ENCODE measurements at regions not wholly inside any gene's neighbourhood (a gene's known extent, or its start where the extent isn't known, plus 50 kb on each side); places are given as distances from the start of the nearest gene placed in this dataset.

DNA sequence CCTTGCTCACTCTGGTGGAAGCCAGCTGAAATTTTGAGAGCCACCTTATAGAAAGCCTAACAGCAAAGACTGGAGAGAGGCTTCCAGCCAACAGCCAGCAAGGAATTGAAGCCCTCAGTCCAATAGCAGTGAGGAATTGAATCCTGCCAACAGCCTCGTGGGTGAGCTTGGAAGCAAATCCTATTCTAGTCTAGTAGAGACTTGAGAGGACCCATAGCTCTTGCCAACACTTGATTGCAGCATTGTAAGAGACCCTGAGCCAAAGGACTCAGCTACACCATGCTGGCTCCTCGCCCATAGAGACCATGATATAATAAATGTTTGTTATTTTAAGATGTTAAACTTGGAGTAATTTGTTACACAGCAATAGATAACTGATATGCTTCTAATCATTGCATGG is 403.0 kb upstream of the TNP1 start:
- Mint-ChIP-seq H3K27ac (no peak overlapping the region), H3K4me3 (no peak overlapping the region), H3K36me3 (peaks cover 0 to 3% of the 10 kb centered on the region in 2 donors), H3K27me3 (ENCODE audit: low read depth in 3 of 3) (peaks cover 9 to 29% (median 23%) of the 10 kb centered on the region in 3 donors), H3K9me3 (peaks cover 8 to 17% (median 13%) of the 10 kb centered on the region in 7 donors), H3K4me1 (no peaks in the 10 kb centered on the region)
- Histone ChIP-seq H3K9me3 (replicated peaks in 1 of 2; ENCODE audit: control insufficient read depth in 1 of 2, insufficient read depth in 1 of 2, low read length in 2 of 2) (peaks cover 11 to 12% of the 10 kb centered on the region in 2 donors), H3K4me1 (ENCODE audit: control insufficient read depth in 1 of 2, insufficient read depth in 2 of 2, low read length in 2 of 2) (no peaks in the 10 kb centered on the region), H2AFZ (ENCODE audit: insufficient read depth, low read depth, low read length, poor library complexity, severe bottlenecking) (no peak overlapping the region), H3K36me3 (replicated peaks in 1 of 2; ENCODE audit: control insufficient read depth in 1 of 2, insufficient read depth in 2 of 2, low read length in 2 of 2) (no peaks in the 10 kb centered on the region), H3K79me2 (ENCODE audit: insufficient read depth, low read length) (no peaks in the 10 kb centered on the region), H3K27me3 (ENCODE audit: control insufficient read depth in 2 of 2, insufficient read depth in 2 of 2, low read length in 2 of 2) (peaks cover 30 to 47% of the 10 kb centered on the region in 2 donors), H3K4me3 (replicated peaks in 1 of 3; ENCODE audit: low read depth in 2 of 3, low read length in 3 of 3) (no peak overlapping the region), H3K9ac (ENCODE audit: insufficient read depth, low read length, poor library complexity, severe bottlenecking) (no peak overlapping the region), H4K20me1 (ENCODE audit: insufficient read depth, low read length) (no peaks in the 10 kb centered on the region), H3K27ac (ENCODE audit: low read depth in 1 of 2, low read length in 2 of 2) (no peak overlapping the region), H3K4me2 (replicated peaks; ENCODE audit: extremely low read depth, low read length, poor library complexity, severe bottlenecking) (no peak overlapping the region)
- no peak for TF ChIP-seq CTCF (IDR thresholded peaks at IDR 0.05)
- intact Hi-C loops (cut with micrococcal nuclease) = no loop called here
- WGBS (ENCODE audit: insufficient coverage) = 67% methylated on average over 1 of the region's 2 CpGs
- no peak for DNase-seq

- Mint-ChIP-seq H3K4me1 (no peaks in the 10 kb centered on the region), H3K9me3 (peaks cover 0 to 6% (median 5%) of the 10 kb centered on the region in 7 donors), H3K27ac (no peak overlapping the region), H3K36me3 (no peaks in the 10 kb centered on the region), H3K27me3 (ENCODE audit: low read depth in 3 of 3) (peaks cover 12 to 27% (median 25%) of the 10 kb centered on the region in 3 donors), H3K4me3 (peak overlapping the region in 1 of 2 donors; percentile 17)
- peaks cover 33 to 44% of the 10 kb centered on the region in 2 donors for H3K27me3 ChIP-seq (ENCODE audit: control insufficient read depth in 2 of 2, insufficient read depth in 2 of 2, low read length in 2 of 2)
- H3K4me1 ChIP-seq (ENCODE audit: control insufficient read depth in 1 of 2, insufficient read depth in 2 of 2, low read length in 2 of 2) = no peaks in the 10 kb centered on the region
- TF ChIP-seq CTCF (IDR thresholded peaks at IDR 0.05) = no peak
- no peak overlapping the region for H3K4me3 ChIP-seq (replicated peaks in 1 of 3; ENCODE audit: low read depth in 2 of 3, low read length in 3 of 3)
- no peak overlapping the region for H3K9ac ChIP-seq (ENCODE audit: insufficient read depth, low read length, poor library complexity, severe bottlenecking)
- H4K20me1 ChIP-seq (ENCODE audit: insufficient read depth, low read length) = no peaks in the 10 kb centered on the region
- no peaks in the 10 kb centered on the region for H3K79me2 ChIP-seq (ENCODE audit: insufficient read depth, low read length)
- WGBS (ENCODE audit: insufficient coverage) = no CpG with 5 or more reads among the region's 4 CpGs
- no peak overlapping the region for H3K4me2 ChIP-seq (replicated peaks; ENCODE audit: extremely low read depth, low read length, poor library complexity, severe bottlenecking)
- intact Hi-C loops (cut with micrococcal nuclease) = no loop called here
- no peaks in the 10 kb centered on the region for H3K36me3 ChIP-seq (replicated peaks in 1 of 2; ENCODE audit: control insufficient read depth in 1 of 2, insufficient read depth in 2 of 2, low read length in 2 of 2)
- H3K9me3 ChIP-seq (replicated peaks in 1 of 2; ENCODE audit: control insufficient read depth in 1 of 2, insufficient read depth in 1 of 2, low read length in 2 of 2) = peaks cover 0 to 2% of the 10 kb centered on the region in 2 donors
- no peak overlapping the region for H2AFZ ChIP-seq (ENCODE audit: insufficient read depth, low read depth, low read length, poor library complexity, severe bottlenecking)
- no peak for DNase-seq
- no peak overlapping the region for H3K27ac ChIP-seq (ENCODE audit: low read depth in 1 of 2, low read length in 2 of 2)
Observed at GRCh38 chr2:217261452-217261851, 401.6 kb upstream of the TNP1 start.

Data from CD14-positive monocyte (primary cell).